ENCODE measurements at regions not wholly inside any gene's neighbourhood (a gene's known extent, or its start where the extent isn't known, plus 50 kb on each side); places are given as distances from the start of the nearest gene placed in this dataset.

DNA sequence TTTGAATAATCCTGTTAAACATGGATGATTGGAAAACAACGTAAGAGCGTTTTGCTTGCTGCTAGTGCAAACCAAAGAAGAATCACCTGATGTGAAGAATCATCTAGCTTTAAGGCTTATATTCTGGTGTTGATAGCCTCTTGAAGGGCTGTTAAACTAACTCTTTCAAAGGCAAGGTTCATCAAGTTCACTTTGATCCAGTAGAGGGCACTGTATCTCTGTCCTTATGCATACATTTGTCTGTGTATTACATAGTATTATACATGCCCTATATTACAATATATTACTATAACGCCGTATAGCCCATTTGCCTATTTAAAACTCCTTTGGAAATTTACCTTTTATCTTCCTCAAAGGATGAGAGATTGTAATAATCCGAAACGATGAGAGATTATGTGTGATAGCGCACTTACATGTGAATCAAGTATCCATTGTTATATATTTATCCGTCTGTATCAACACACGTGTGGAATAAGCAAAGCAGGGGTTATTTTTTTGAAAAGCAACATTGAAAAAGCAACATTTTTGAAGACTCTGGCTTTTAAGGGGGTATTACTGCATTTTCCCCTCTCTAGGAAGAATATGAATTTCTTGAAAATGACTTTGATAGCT, 50.8 kb upstream of the NRN1 start:
- TF ChIP-seq EZH2 (IDR thresholded peaks at IDR 0.05; ENCODE audit: low read depth, unreplicated experiment) (no peak), NANOG (IDR thresholded peaks at IDR 0.05; ENCODE audit: borderline replicate concordance) (no peak), EZH2phosphoT487 (IDR thresholded peaks at IDR 0.05; ENCODE audit: unreplicated experiment) (no peak), POLR2AphosphoS5 (IDR thresholded peaks at IDR 0.05; ENCODE audit: low read depth) (no peak), CREB1 (CRISPR knock-in tag; IDR thresholded peaks at IDR 0.05; ENCODE audit: low read depth) (no peak), ZNF331 (CRISPR knock-in tag; IDR thresholded peaks at IDR 0.05; ENCODE audit: low read depth) (no peak)
- TF ChIP-seq, protein P1, sequence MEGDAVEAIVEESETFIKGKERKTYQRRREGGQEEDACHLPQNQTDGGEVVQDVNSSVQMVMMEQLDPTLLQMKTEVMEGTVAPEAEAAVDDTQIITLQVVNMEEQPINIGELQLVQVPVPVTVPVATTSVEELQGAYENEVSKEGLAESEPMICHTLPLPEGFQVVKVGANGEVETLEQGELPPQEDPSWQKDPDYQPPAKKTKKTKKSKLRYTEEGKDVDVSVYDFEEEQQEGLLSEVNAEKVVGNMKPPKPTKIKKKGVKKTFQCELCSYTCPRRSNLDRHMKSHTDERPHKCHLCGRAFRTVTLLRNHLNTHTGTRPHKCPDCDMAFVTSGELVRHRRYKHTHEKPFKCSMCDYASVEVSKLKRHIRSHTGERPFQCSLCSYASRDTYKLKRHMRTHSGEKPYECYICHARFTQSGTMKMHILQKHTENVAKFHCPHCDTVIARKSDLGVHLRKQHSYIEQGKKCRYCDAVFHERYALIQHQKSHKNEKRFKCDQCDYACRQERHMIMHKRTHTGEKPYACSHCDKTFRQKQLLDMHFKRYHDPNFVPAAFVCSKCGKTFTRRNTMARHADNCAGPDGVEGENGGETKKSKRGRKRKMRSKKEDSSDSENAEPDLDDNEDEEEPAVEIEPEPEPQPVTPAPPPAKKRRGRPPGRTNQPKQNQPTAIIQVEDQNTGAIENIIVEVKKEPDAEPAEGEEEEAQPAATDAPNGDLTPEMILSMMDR (conservative IDR thresholded peaks at IDR 0.05; ENCODE audit: low read depth in 2 of 2), result peak; percentile 71 to 85
- TF ChIP-seq, protein P2, sequence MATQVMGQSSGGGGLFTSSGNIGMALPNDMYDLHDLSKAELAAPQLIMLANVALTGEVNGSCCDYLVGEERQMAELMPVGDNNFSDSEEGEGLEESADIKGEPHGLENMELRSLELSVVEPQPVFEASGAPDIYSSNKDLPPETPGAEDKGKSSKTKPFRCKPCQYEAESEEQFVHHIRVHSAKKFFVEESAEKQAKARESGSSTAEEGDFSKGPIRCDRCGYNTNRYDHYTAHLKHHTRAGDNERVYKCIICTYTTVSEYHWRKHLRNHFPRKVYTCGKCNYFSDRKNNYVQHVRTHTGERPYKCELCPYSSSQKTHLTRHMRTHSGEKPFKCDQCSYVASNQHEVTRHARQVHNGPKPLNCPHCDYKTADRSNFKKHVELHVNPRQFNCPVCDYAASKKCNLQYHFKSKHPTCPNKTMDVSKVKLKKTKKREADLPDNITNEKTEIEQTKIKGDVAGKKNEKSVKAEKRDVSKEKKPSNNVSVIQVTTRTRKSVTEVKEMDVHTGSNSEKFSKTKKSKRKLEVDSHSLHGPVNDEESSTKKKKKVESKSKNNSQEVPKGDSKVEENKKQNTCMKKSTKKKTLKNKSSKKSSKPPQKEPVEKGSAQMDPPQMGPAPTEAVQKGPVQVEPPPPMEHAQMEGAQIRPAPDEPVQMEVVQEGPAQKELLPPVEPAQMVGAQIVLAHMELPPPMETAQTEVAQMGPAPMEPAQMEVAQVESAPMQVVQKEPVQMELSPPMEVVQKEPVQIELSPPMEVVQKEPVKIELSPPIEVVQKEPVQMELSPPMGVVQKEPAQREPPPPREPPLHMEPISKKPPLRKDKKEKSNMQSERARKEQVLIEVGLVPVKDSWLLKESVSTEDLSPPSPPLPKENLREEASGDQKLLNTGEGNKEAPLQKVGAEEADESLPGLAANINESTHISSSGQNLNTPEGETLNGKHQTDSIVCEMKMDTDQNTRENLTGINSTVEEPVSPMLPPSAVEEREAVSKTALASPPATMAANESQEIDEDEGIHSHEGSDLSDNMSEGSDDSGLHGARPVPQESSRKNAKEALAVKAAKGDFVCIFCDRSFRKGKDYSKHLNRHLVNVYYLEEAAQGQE (IDR thresholded peaks at IDR 0.05; ENCODE audit: unreplicated experiment), result no peak
